Skin of body (tissue), 1 donor: ENCODE measurements at regions not wholly inside any gene's neighbourhood (a gene's known extent, or its start where the extent isn't known, plus 50 kb on each side); places are given as distances from the start of the nearest gene placed in this dataset.
"Not testable (repeated sequence)": the region's sequence is repeated elsewhere in the genome, so short reads cannot be mapped to it uniquely, and the experiment has no call there.

Experiments
- DNase-seq: peaks from one replicate; lab custom pipeline; 2025; lab: John Stamatoyannopoulos, UW

GRCh38 chr12:3367750-3368444, 123.1 kb upstream of the PRMT8 start:
- no peak for DNase-seq

GRCh38 chr12:3371018-3371417, 120.0 kb upstream of the PRMT8 start:
- no peak for DNase-seq

GRCh38 chr12:3375326-3375725, 115.7 kb upstream of the PRMT8 start:
- no peak for DNase-seq

- DNase-seq, result no peak
These were observed 114.1 kb upstream of the PRMT8 start for GRCh38 chr12:3376779-3377455.

- DNase-seq, result no peak
These were observed 112.3 kb upstream of the PRMT8 start for GRCh38 chr12:3378655-3379054.

- DNase-seq, result no peak
These were observed 111.9 kb upstream of the PRMT8 start for GRCh38 chr12:3379079-3379478.

GRCh38 chr12:3380200-3381043, 110.6 kb upstream of the PRMT8 start:
- peak; percentile 93 for DNase-seq

- peak; percentile 99 for DNase-seq
These were observed 109.7 kb upstream of the PRMT8 start for GRCh38 chr12:3381059-3382047.

- DNase-seq, result no peak
These were observed 101.0 kb upstream of the PRMT8 start for GRCh38 chr12:3389986-3390385.

GRCh38 chr12:3397596-3397995, 93.4 kb upstream of the PRMT8 start:
- not testable (repeated sequence) for DNase-seq

GRCh38 chr12:3398196-3398789, 92.7 kb upstream of the PRMT8 start:
- DNase-seq, result no peak

- no peak for DNase-seq
These were observed 85.2 kb upstream of the PRMT8 start for GRCh38 chr12:3405821-3406220.

GRCh38 chr12:3407723-3408122, 83.3 kb upstream of the PRMT8 start:
- DNase-seq, result no peak

- DNase-seq, result no peak
These were observed 81.3 kb upstream of the PRMT8 start for GRCh38 chr12:3409662-3410061.

- DNase-seq, result no peak
These were observed 74.8 kb upstream of the PRMT8 start for GRCh38 chr12:3416159-3416558.

- DNase-seq, result no peak
These were observed 74.3 kb upstream of the PRMT8 start for GRCh38 chr12:3416670-3417069.

- peak; percentile 68 for DNase-seq
These were observed 73.9 kb upstream of the PRMT8 start for GRCh38 chr12:3417113-3417512.

GRCh38 chr12:3417937-3418462, 73.0 kb upstream of the PRMT8 start:
- DNase-seq, result no peak

- no peak for DNase-seq
These were observed 72.2 kb upstream of the PRMT8 start for GRCh38 chr12:3418609-3419390.

GRCh38 chr12:3419558-3419957, 71.4 kb upstream of the PRMT8 start:
- DNase-seq, result no peak
